Fibroblast of pulmonary artery (primary cell): ENCODE measurements at regions not wholly inside any gene's neighbourhood (a gene's known extent, or its start where the extent isn't known, plus 50 kb on each side); places are given as distances from the start of the nearest gene placed in this dataset.

Experiments used
- DNase-seq: peaks from one replicate; pipeline ENCODE4 v3.0.0-alpha.2; 2010; ENCODE audit warnings: low read depth
- H3K4me3 ChIP-seq: replicated peaks from 2 replicates; pipeline ENCODE4 v1.5.1; 2011; ENCODE audit warnings: low read depth, mild to moderate bottlenecking, control low read depth, low read length, moderate library complexity
- TF ChIP-seq, protein P1 (sequence below): IDR thresholded peaks from 2 replicates; pipeline ENCODE4 v1.5.1; 2011; ENCODE audit warnings: mild to moderate bottlenecking, control low read depth, low read length, inconsistent platforms; ENCODE audit errors: missing control alignments

DNA sequence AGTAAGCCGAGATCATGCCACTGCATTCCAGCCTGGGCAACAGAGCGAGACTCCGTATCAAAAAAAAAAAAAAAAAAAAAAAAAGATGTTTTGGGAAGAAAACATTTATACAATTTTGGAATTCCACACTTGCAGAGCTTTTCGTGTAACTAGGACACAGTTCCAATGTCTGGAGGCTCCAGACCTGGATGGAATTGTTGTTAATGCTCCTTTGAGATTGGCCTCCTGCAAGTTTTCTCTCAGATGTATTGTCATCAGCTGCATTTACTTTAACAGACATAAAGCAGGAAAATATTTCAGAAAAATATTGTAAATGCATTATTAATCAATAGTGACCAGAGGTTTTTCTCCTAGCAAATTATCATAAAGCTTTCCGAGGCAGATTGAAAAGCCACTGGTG, 124.1 kb downstream of the RBM43 start:
- DNase-seq: no peak
- no peak overlapping the region for H3K4me3 ChIP-seq
- TF ChIP-seq, protein P1, sequence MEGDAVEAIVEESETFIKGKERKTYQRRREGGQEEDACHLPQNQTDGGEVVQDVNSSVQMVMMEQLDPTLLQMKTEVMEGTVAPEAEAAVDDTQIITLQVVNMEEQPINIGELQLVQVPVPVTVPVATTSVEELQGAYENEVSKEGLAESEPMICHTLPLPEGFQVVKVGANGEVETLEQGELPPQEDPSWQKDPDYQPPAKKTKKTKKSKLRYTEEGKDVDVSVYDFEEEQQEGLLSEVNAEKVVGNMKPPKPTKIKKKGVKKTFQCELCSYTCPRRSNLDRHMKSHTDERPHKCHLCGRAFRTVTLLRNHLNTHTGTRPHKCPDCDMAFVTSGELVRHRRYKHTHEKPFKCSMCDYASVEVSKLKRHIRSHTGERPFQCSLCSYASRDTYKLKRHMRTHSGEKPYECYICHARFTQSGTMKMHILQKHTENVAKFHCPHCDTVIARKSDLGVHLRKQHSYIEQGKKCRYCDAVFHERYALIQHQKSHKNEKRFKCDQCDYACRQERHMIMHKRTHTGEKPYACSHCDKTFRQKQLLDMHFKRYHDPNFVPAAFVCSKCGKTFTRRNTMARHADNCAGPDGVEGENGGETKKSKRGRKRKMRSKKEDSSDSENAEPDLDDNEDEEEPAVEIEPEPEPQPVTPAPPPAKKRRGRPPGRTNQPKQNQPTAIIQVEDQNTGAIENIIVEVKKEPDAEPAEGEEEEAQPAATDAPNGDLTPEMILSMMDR: no peak

DNA sequence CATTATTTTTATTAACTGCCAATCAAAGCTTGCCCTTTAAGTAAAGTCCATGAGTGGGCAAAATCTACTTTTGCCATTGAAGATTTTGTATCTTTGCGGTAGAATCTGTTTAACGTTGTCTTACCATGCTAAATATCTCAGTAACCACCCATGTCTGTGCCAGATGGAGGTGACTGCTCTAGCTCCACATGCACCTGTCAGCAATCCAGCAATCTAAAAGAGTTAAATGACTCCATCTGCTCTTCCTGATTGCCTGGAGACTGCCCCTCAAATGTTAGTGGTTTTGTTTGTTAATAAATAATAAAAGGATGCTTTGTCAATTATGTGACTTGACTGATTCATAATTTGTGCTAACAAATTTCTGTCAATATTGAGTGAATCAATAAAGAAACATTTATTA, 141.7 kb downstream of the RBM43 start:
- H3K4me3 ChIP-seq: no peak overlapping the region
- no peak for DNase-seq
- TF ChIP-seq, protein P1: no peak

DNA sequence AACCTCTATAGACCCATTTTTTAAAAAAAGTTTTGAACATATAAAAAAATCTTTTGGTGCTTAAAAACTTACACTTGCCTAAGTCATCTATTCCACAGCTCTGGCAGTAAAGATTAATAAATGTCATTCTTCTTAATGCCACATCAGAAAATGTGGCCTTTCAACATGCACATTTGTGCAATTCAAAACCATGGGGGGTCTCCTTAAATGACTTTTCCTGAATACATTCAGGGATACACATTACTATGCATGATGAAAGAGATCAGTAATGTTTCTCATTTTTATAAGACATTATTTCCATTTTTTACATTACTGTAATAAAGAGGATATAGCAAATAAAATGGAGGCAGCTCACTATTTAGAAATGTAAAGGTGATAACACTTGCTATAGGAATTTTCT, 142.3 kb downstream of the RBM43 start:
- DNase-seq: no peak
- TF ChIP-seq, protein P1: no peak
- H3K4me3 ChIP-seq: no peak overlapping the region

DNA sequence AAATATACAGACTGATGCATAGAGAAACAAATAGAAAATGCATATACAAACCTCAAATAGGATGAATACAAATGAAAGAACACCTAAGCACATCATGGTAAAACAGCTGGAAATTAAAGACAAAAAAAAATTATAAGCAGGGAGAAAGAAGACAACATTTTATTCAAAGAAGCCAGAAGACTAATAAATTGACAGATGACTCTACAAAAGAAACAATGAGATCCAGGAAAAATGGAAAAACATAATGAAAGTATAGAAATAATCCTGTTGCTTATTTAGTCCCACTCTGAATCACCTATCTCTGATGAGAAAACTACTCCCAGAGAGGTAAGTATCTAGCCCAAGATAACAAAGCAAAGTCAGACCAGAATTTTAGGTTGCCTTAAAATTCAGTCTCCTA, 143.4 kb downstream of the RBM43 start:
- TF ChIP-seq, protein P1: no peak
- no peak overlapping the region for H3K4me3 ChIP-seq
- no peak for DNase-seq

DNA sequence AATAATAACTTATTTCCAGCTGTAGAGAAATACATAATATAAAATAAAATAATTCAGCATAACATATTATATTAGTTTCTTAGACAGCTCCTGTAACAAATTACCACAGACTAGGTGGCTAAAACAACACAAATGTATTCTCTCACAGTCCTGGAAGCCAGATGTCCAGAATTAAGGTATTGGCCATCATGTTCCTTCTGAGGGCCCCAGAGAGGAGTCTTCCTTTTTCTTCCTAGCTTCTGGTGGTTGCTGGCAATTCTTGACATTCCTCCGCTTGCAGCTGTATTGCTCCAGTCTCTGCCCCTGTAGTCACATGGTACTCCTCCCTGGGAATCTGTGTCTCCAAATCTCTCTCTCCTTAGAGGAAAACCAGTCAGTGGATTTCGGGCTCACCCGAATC, 146.8 kb downstream of the RBM43 start:
- TF ChIP-seq, protein P1: no peak
- no peak overlapping the region for H3K4me3 ChIP-seq
- DNase-seq: no peak

DNA sequence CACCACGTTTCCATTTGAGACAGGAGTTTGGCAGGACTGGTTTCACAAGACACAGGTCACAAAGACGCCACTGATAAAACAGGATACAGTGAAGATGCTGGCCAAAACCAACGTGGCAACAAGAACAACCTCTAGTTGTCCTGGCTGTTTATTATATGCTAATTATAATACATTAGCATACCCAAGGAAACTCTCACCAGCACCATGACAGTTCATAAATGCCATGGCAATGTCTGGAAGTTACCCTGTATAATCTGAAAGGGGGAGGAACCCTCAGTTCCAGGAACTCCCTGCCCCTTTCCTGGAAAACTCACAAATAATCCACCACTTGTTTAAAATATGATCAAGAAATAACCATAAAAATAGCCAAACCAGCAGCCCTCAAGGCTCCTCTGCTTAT, 148.3 kb downstream of the RBM43 start:
- TF ChIP-seq, protein P1: no peak
- no peak for DNase-seq
- no peak overlapping the region for H3K4me3 ChIP-seq

DNA sequence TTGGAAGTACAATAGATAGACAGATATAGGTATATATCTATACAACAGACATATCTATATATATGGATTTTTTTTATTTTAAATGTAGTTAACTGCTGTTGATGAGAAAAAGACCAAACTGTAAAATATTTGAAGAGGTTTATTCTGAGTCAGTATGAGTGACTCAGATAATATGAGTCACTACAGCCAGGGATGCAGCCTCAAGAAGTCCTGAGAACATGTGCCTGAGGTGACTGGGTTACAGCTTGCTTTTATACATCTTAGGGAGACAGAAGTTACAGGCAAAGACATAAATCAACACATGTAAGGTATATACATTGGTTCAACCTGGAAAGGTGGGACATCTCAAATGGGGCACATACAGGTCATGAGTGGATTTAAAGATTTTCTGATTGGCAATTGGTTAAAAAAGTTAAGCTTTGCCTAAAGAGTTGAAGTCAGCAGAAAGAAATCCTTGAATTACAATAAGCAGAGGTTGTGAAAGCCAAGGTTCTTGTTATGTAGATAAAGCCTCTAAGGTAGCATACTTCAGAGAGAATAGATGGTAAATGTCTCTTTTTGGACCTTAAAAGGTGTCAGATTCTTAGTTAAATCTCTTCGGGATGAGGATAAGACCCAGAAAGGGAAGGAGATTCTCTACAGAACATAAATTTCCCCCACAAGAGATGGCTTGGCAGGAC, 149.9 kb downstream of the RBM43 start:
- peak; percentile 58 for DNase-seq
- TF ChIP-seq, protein P1: no peak
- H3K4me3 ChIP-seq: no peak overlapping the region
